Bronchial epithelial cell (primary cell): ENCODE measurements at regions not wholly inside any gene's neighbourhood (a gene's known extent, or its start where the extent isn't known, plus 50 kb on each side); places are given as distances from the start of the nearest gene placed in this dataset.
"Not testable (repeated sequence)": the region's sequence is repeated elsewhere in the genome, so short reads cannot be mapped to it uniquely, and the experiment has no call there.

Source experiments
- DNase-seq: peaks from one replicate; pipeline ENCODE4 v3.0.0-alpha.2; 2010; ENCODE audit warnings: low read depth
- FAIRE-seq: peaks from 2 replicates; lab custom pipeline; 2011; peaks lifted over from hg19 to GRCh38; lab: Jason Lieb, UNC
- H3K27me3 ChIP-seq: 2 replicates; pipeline ENCODE4 v1.5.1; 2011; ENCODE audit warnings: low read length; ENCODE audit not compliant: control insufficient read depth, insufficient read depth
- H3K36me3 ChIP-seq: 2 replicates; pipeline ENCODE4 v1.5.1; 2011; ENCODE audit warnings: low read length; ENCODE audit not compliant: control insufficient read depth, insufficient read depth
- H3K4me3 ChIP-seq: 2 replicates; pipeline ENCODE4 v1.5.1; 2011; ENCODE audit warnings: mild to moderate bottlenecking, low read depth, low read length, control low read depth
- CTCF ChIP-seq: IDR thresholded peaks from 2 replicates; pipeline ENCODE4 v1.5.1; 2011; ENCODE audit warnings: mild to moderate bottlenecking, moderate library complexity, low read length, control low read depth, inconsistent platforms; ENCODE audit not compliant: insufficient read depth, severe bottlenecking

GRCh38 chr2:136322428-136322827 is 204.5 kb upstream of the CXCR4 start:
- H3K4me3 ChIP-seq = no peak overlapping the region
- DNase-seq (no peak), FAIRE-seq (no peak)
- no peaks in the 10 kb centered on the region for H3K36me3 ChIP-seq
- H3K27me3 ChIP-seq = no peaks in the 10 kb centered on the region
- TF ChIP-seq CTCF = no peak

GRCh38 chr2:136319651-136320050 is 201.7 kb upstream of the CXCR4 start:
- H3K36me3 ChIP-seq = no peaks in the 10 kb centered on the region
- H3K4me3 ChIP-seq = no peak overlapping the region
- FAIRE-seq = no peak
- no peaks in the 10 kb centered on the region for H3K27me3 ChIP-seq
- TF ChIP-seq CTCF = no peak
- DNase-seq = no peak

- FAIRE-seq (no peak), DNase-seq (no peak)
- TF ChIP-seq CTCF = no peak
- Histone ChIP-seq H3K27me3 (no peaks in the 10 kb centered on the region), H3K36me3 (no peaks in the 10 kb centered on the region), H3K4me3 (no peak overlapping the region)
Observed at GRCh38 chr2:136319237-136319636, 201.3 kb upstream of the CXCR4 start.

GRCh38 chr2:136314240-136314639 is 196.3 kb upstream of the CXCR4 start:
- TF ChIP-seq CTCF = no peak
- Histone ChIP-seq H3K4me3 (no peak overlapping the region), H3K27me3 (no peaks in the 10 kb centered on the region), H3K36me3 (no peaks in the 10 kb centered on the region)
- FAIRE-seq = no peak
- DNase-seq = no peak

- not testable (repeated sequence) for FAIRE-seq, H3K4me3 ChIP-seq, H3K36me3 ChIP-seq, DNase-seq, H3K27me3 ChIP-seq
Observed at GRCh38 chr2:136312568-136312967, 194.6 kb upstream of the CXCR4 start.

- H3K36me3 ChIP-seq = no peaks in the 10 kb centered on the region
- no peaks in the 10 kb centered on the region for H3K27me3 ChIP-seq
- FAIRE-seq (no peak), DNase-seq (no peak)
- H3K4me3 ChIP-seq = no peak overlapping the region
- TF ChIP-seq CTCF = no peak
Observed at GRCh38 chr2:136310797-136311603, 193.1 kb upstream of the CXCR4 start.
